RWPE1 (cell line): ENCODE measurements at regions not wholly inside any gene's neighbourhood (a gene's known extent, or its start where the extent isn't known, plus 50 kb on each side); places are given as distances from the start of the nearest gene placed in this dataset.
A peak's percentile ranks its signal among the peaks of the same experiment; 100 is the strongest.
"Not testable (repeated sequence)": the region's sequence is repeated elsewhere in the genome, so short reads cannot be mapped to it uniquely, and the experiment has no call there.

ENCODE experiments used
- CTCF ChIA-PET: fragments of 350-600 bp; sonication (Branson Sonifier 250); formaldehyde crosslinking; extraction: SDS; loops from one replicate; lab custom pipeline; 2021; lab: Yijun Ruan, JAX
- POLR2A ChIA-PET: fragments of 400-600 bp; formaldehyde crosslinking; extraction: SDS; loops from one replicate; lab custom pipeline; 2020; ENCODE audit warnings: antibody characterized with exemption; ENCODE audit not compliant: low non-redundant PET; lab: Yijun Ruan, JAX
- DNase-seq: peaks from one replicate; pipeline ENCODE4 v3.0.0; 2012; ENCODE audit warnings: low spot score
- H3K27ac ChIP-seq: fragments of 450-650 bp; 2 replicates; pipeline ENCODE4 v1.5.1; 2017
- CTCF ChIP-seq: fragments of 450-650 bp; conservative IDR thresholded peaks from 2 replicates; pipeline ENCODE4 v1.5.1; 2017; ENCODE audit warnings: low read depth, mild to moderate bottlenecking

GRCh38 chrX:101823236-101823635 is 108.6 kb downstream of the ZMAT1 start:
- DNase-seq: no peak
- no peak overlapping the region for H3K27ac ChIP-seq
- POLR2A ChIA-PET: no interaction called here
- CTCF ChIA-PET: no interaction called here
- TF ChIP-seq CTCF: no peak

GRCh38 chrX:101817739-101818138 is 114.1 kb downstream of the ZMAT1 start:
- DNase-seq, H3K27ac ChIP-seq, CTCF ChIA-PET, POLR2A ChIA-PET: not testable (repeated sequence)

- no peak for TF ChIP-seq CTCF
- no peak overlapping the region for H3K27ac ChIP-seq
- no peak for DNase-seq
- CTCF ChIA-PET: no interaction called here
- POLR2A ChIA-PET: no interaction called here
Observed at GRCh38 chrX:101813200-101813599, 118.6 kb downstream of the ZMAT1 start.

GRCh38 chrX:101803451-101803850 is 128.4 kb downstream of the ZMAT1 start:
- DNase-seq: no peak
- ChIA-PET POLR2A (no interaction called here), CTCF (interaction anchor here (1.0 kb wide), 1 partner anchor 206 kb away, joined by 4 read pairs; no protein-coding TSS in a partner anchor)
- peak; percentile 42 for TF ChIP-seq CTCF
- H3K27ac ChIP-seq: no peak overlapping the region

- peak; percentile 57 for DNase-seq
- POLR2A ChIA-PET: no interaction called here
- CTCF ChIA-PET: interaction anchor here (0.6 kb wide), 1 partner anchor 12 kb away, joined by 4 read pairs; no protein-coding TSS in a partner anchor
- H3K27ac ChIP-seq: no peak overlapping the region
- peak; percentile 57 for TF ChIP-seq CTCF
Observed at GRCh38 chrX:101799387-101799786, 132.4 kb downstream of the ZMAT1 start.

GRCh38 chrX:101787934-101788333 is 128.3 kb upstream of the ARMCX2 start:
- ChIA-PET CTCF (interaction anchor here (0.5 to 0.6 kb wide), 2 partner anchors 11 to 382 kb away, joined by 3 to 4 read pairs; no protein-coding TSS in a partner anchor), POLR2A (no interaction called here)
- H3K27ac ChIP-seq: no peak overlapping the region
- no peak for DNase-seq
- TF ChIP-seq CTCF: no peak

GRCh38 chrX:101785142-101785541 is 125.5 kb upstream of the ARMCX2 start:
- no peak overlapping the region for H3K27ac ChIP-seq
- no peak for TF ChIP-seq CTCF
- CTCF ChIA-PET: no interaction called here
- no peak for DNase-seq
- POLR2A ChIA-PET: no interaction called here

GRCh38 chrX:101780421-101780820 is 120.8 kb upstream of the ARMCX2 start:
- H3K27ac ChIP-seq, DNase-seq, POLR2A ChIA-PET, CTCF ChIA-PET: not testable (repeated sequence)
